ENCODE measurements at regions not wholly inside any gene's neighbourhood (a gene's known extent, or its start where the extent isn't known, plus 50 kb on each side); places are given as distances from the start of the nearest gene placed in this dataset.
A peak's percentile ranks its signal among the peaks of the same experiment; 100 is the strongest.

- Histone ChIP-seq H3K27me3 (ENCODE audit: control insufficient read depth in 3 of 3, insufficient read depth in 3 of 3, low read length in 2 of 3) (no peaks in the 10 kb centered on the region), H3K9me3 (ENCODE audit: control insufficient read depth in 4 of 4, insufficient read depth in 3 of 4, low read length in 3 of 4) (peaks cover 0 to 2% (median 0%) of the 10 kb centered on the region in 4 donors), H3K4me3 (no peak overlapping the region), H3K9ac (ENCODE audit: insufficient read depth in 1 of 2, low read length in 2 of 2) (no peak overlapping the region), H3K27ac (ENCODE audit: low read depth in 1 of 2, low read length in 1 of 2) (no peak overlapping the region), H3K36me3 (ENCODE audit: control insufficient read depth in 4 of 4, insufficient read depth in 4 of 4, low read length in 4 of 4) (no peaks in the 10 kb centered on the region), H3K4me1 (ENCODE audit: control insufficient read depth in 5 of 5, insufficient read depth in 5 of 5, low read length in 5 of 5) (no peaks in the 10 kb centered on the region)
- no peak for DNase-seq
- WGBS, 2 donors, result 93 to 95% methylated on average over 1 of the region's 1 CpG
- TF ChIP-seq, protein P1, sequence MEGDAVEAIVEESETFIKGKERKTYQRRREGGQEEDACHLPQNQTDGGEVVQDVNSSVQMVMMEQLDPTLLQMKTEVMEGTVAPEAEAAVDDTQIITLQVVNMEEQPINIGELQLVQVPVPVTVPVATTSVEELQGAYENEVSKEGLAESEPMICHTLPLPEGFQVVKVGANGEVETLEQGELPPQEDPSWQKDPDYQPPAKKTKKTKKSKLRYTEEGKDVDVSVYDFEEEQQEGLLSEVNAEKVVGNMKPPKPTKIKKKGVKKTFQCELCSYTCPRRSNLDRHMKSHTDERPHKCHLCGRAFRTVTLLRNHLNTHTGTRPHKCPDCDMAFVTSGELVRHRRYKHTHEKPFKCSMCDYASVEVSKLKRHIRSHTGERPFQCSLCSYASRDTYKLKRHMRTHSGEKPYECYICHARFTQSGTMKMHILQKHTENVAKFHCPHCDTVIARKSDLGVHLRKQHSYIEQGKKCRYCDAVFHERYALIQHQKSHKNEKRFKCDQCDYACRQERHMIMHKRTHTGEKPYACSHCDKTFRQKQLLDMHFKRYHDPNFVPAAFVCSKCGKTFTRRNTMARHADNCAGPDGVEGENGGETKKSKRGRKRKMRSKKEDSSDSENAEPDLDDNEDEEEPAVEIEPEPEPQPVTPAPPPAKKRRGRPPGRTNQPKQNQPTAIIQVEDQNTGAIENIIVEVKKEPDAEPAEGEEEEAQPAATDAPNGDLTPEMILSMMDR (IDR thresholded peaks at IDR 0.05; ENCODE audit: control extremely low read depth, extremely low read depth), result no peak
- ATAC-seq (ENCODE audit: insufficient read depth, low FRiP score), result no peak
Measured at GRCh38 chr4:134798573-134798972, 597.0 kb upstream of the PABPC4L start.

GRCh38 chr4:134787315-134787714 lies 585.7 kb upstream of the PABPC4L start:
- Histone ChIP-seq H3K36me3 (ENCODE audit: control insufficient read depth in 4 of 4, insufficient read depth in 4 of 4, low read length in 4 of 4) (no peaks in the 10 kb centered on the region), H3K9ac (ENCODE audit: insufficient read depth in 1 of 2, low read length in 2 of 2) (no peak overlapping the region), H3K27ac (ENCODE audit: low read depth in 1 of 2, low read length in 1 of 2) (no peak overlapping the region), H3K9me3 (ENCODE audit: control insufficient read depth in 4 of 4, insufficient read depth in 3 of 4, low read length in 3 of 4) (peaks cover 0 to 13% (median under 1%) of the 10 kb centered on the region in 4 donors), H3K4me3 (no peak overlapping the region), H3K4me1 (ENCODE audit: control insufficient read depth in 5 of 5, insufficient read depth in 5 of 5, low read length in 5 of 5) (no peaks in the 10 kb centered on the region), H3K27me3 (ENCODE audit: control insufficient read depth in 3 of 3, insufficient read depth in 3 of 3, low read length in 2 of 3) (no peaks in the 10 kb centered on the region)
- DNase-seq, result no peak
- TF ChIP-seq, protein P1 (IDR thresholded peaks at IDR 0.05; ENCODE audit: control extremely low read depth, extremely low read depth), result no peak
- WGBS, 2 donors, result 90 to 93% methylated on average over 1 of the region's 1 CpG
- ATAC-seq (ENCODE audit: insufficient read depth, low FRiP score), result no peak

DNA sequence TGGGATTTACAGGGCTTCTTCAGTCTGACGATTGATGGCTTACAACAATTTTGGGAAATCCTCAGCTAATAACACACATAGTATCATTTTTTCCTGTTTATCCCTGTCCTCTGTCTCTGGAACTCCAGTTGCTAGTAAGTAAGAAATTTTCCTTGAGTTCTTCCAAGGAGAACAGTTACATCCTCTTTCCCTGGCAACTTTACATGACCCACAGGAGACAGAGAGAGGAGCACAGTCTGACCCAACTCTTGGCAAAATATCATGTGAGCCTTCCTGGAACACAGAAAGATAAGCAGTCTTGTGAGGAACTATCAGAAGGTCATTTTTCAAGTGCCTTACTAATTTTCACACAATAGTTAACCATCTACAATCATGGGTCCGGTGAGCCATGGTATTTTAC lies 578.7 kb upstream of the PABPC4L start:
- Histone ChIP-seq H3K9me3 (ENCODE audit: control insufficient read depth in 4 of 4, insufficient read depth in 3 of 4, low read length in 3 of 4) (no peaks in the 10 kb centered on the region), H3K9ac (ENCODE audit: insufficient read depth in 1 of 2, low read length in 2 of 2) (no peak overlapping the region), H3K27ac (ENCODE audit: low read depth in 1 of 2, low read length in 1 of 2) (no peak overlapping the region), H3K36me3 (ENCODE audit: control insufficient read depth in 4 of 4, insufficient read depth in 4 of 4, low read length in 4 of 4) (no peaks in the 10 kb centered on the region), H3K27me3 (ENCODE audit: control insufficient read depth in 3 of 3, insufficient read depth in 3 of 3, low read length in 2 of 3) (no peaks in the 10 kb centered on the region), H3K4me3 (no peak overlapping the region), H3K4me1 (ENCODE audit: control insufficient read depth in 5 of 5, insufficient read depth in 5 of 5, low read length in 5 of 5) (no peaks in the 10 kb centered on the region)
- no peak for ATAC-seq (ENCODE audit: insufficient read depth, low FRiP score)
- no peak for DNase-seq
- 61 to 68% methylated on average over 2 of the region's 2 CpGs for WGBS, 2 donors
- TF ChIP-seq, protein P1 (IDR thresholded peaks at IDR 0.05; ENCODE audit: control extremely low read depth, extremely low read depth), result no peak

DNA sequence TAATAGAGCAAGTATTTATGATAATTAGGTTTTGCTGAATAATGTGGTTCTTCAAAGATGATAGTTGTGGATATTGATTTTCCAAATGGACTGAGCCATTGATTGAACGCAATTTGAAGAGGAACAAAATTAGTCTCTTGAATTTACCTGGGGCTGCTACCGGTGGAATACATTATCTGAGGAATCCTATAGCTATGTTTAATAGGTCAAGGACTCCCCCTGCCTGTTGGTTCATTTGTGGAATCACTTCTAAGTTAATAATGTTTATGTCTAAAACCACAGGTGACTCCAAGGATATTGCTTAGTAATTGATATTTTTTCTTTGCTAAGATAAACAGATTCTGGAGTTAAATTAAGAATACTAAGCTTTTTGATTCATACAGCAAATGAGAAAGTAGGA lies 576.0 kb upstream of the PABPC4L start:
- DNase-seq, result peak in 2 of 3 donors; percentile 2 to 13
- 24 to 27% methylated on average over 2 of the region's 2 CpGs for WGBS, 2 donors
- TF ChIP-seq, protein P1 (IDR thresholded peaks at IDR 0.05; ENCODE audit: control extremely low read depth, extremely low read depth), result no peak
- ATAC-seq (ENCODE audit: insufficient read depth, low FRiP score), result no peak
- Histone ChIP-seq H3K4me1 (ENCODE audit: control insufficient read depth in 5 of 5, insufficient read depth in 5 of 5, low read length in 5 of 5) (no peaks in the 10 kb centered on the region), H3K27ac (ENCODE audit: low read depth in 1 of 2, low read length in 1 of 2) (no peak overlapping the region), H3K36me3 (ENCODE audit: control insufficient read depth in 4 of 4, insufficient read depth in 4 of 4, low read length in 4 of 4) (no peaks in the 10 kb centered on the region), H3K4me3 (no peak overlapping the region), H3K9me3 (ENCODE audit: control insufficient read depth in 4 of 4, insufficient read depth in 3 of 4, low read length in 3 of 4) (peaks cover 0 to 12% (median 5%) of the 10 kb centered on the region in 4 donors), H3K9ac (ENCODE audit: insufficient read depth in 1 of 2, low read length in 2 of 2) (no peak overlapping the region), H3K27me3 (ENCODE audit: control insufficient read depth in 3 of 3, insufficient read depth in 3 of 3, low read length in 2 of 3) (no peaks in the 10 kb centered on the region)
